ENCODE measurements at regions not wholly inside any gene's neighbourhood (a gene's known extent, or its start where the extent isn't known, plus 50 kb on each side); places are given as distances from the start of the nearest gene placed in this dataset.

GRCh38 chr12:67122584-67122983 is 146.6 kb upstream of the CAND1 start:
- no peak for TF ChIP-seq POLR2AphosphoS5 (IDR thresholded peaks at IDR 0.05)
- TF ChIP-seq CTCF (IDR thresholded peaks at IDR 0.05) = no peak

All from breast epithelium (tissue), 3 donors.